ENCODE measurements at regions not wholly inside any gene's neighbourhood (a gene's known extent, or its start where the extent isn't known, plus 50 kb on each side); places are given as distances from the start of the nearest gene placed in this dataset.

DNA sequence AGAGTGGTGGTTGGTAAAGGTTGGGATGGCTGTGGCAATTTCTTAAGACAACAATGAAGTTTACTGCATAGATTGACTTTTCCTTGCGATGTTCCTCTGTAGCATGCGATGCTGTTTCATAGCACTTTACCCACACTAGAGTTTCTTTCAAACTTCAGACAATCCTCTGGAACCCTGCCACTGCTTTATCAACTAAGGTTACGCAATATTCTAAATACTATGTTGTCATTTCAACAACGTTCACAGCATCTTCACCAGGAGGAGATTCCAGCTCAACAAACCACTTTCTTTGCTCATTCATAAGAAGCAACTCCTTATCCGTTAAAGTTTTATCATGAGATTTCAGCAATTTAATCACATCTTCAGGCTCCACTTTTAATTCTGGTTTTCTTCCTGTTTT lies 161.2 kb upstream of the NRSN1 start:
- H3K9me3 ChIP-seq (ENCODE audit: control insufficient read depth in 4 of 4, low read length in 3 of 4) = no peaks in the 10 kb centered on the region
- H3K4me3 ChIP-seq (ENCODE audit: low read depth in 1 of 3, low read length in 3 of 3) = no peak overlapping the region
- WGBS = 64% methylated on average over 5 of the region's 5 CpGs
- H3K4me1 ChIP-seq (ENCODE audit: control insufficient read depth in 4 of 4, insufficient read depth in 4 of 4, low read length in 3 of 4) = no peaks in the 10 kb centered on the region
- H3K27ac ChIP-seq (ENCODE audit: low read depth in 1 of 2, low read length in 2 of 2) = no peak overlapping the region
- no peak for DNase-seq (ENCODE audit: low spot score)
- TF ChIP-seq FOXA2 (IDR thresholded peaks at IDR 0.05) (no peak), JUND (IDR thresholded peaks at IDR 0.05) (no peak), HNF4A (conservative IDR thresholded peaks at IDR 0.05) (no peak), YY1 (IDR thresholded peaks at IDR 0.05) (no peak), FOXA1 (IDR thresholded peaks at IDR 0.05) (no peak), EGR1 (IDR thresholded peaks at IDR 0.05; ENCODE audit: low read depth in 2 of 2) (no peak), HNF4G (IDR thresholded peaks at IDR 0.05) (no peak), RXRA (IDR thresholded peaks at IDR 0.05) (no peak)
- TF ChIP-seq, protein P1, sequence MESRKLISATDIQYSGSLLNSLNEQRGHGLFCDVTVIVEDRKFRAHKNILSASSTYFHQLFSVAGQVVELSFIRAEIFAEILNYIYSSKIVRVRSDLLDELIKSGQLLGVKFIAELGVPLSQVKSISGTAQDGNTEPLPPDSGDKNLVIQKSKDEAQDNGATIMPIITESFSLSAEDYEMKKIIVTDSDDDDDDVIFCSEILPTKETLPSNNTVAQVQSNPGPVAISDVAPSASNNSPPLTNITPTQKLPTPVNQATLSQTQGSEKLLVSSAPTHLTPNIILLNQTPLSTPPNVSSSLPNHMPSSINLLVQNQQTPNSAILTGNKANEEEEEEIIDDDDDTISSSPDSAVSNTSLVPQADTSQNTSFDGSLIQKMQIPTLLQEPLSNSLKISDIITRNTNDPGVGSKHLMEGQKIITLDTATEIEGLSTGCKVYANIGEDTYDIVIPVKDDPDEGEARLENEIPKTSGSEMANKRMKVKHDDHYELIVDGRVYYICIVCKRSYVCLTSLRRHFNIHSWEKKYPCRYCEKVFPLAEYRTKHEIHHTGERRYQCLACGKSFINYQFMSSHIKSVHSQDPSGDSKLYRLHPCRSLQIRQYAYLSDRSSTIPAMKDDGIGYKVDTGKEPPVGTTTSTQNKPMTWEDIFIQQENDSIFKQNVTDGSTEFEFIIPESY (IDR thresholded peaks at IDR 0.05) = no peak
- TF ChIP-seq, protein P2, sequence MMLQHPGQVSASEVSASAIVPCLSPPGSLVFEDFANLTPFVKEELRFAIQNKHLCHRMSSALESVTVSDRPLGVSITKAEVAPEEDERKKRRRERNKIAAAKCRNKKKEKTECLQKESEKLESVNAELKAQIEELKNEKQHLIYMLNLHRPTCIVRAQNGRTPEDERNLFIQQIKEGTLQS (IDR thresholded peaks at IDR 0.05) = no peak
- TF ChIP-seq, protein P3, sequence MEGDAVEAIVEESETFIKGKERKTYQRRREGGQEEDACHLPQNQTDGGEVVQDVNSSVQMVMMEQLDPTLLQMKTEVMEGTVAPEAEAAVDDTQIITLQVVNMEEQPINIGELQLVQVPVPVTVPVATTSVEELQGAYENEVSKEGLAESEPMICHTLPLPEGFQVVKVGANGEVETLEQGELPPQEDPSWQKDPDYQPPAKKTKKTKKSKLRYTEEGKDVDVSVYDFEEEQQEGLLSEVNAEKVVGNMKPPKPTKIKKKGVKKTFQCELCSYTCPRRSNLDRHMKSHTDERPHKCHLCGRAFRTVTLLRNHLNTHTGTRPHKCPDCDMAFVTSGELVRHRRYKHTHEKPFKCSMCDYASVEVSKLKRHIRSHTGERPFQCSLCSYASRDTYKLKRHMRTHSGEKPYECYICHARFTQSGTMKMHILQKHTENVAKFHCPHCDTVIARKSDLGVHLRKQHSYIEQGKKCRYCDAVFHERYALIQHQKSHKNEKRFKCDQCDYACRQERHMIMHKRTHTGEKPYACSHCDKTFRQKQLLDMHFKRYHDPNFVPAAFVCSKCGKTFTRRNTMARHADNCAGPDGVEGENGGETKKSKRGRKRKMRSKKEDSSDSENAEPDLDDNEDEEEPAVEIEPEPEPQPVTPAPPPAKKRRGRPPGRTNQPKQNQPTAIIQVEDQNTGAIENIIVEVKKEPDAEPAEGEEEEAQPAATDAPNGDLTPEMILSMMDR (IDR thresholded peaks at IDR 0.05; ENCODE audit: low read depth, low read length, missing input control) = no peak
- TF ChIP-seq, protein P4, sequence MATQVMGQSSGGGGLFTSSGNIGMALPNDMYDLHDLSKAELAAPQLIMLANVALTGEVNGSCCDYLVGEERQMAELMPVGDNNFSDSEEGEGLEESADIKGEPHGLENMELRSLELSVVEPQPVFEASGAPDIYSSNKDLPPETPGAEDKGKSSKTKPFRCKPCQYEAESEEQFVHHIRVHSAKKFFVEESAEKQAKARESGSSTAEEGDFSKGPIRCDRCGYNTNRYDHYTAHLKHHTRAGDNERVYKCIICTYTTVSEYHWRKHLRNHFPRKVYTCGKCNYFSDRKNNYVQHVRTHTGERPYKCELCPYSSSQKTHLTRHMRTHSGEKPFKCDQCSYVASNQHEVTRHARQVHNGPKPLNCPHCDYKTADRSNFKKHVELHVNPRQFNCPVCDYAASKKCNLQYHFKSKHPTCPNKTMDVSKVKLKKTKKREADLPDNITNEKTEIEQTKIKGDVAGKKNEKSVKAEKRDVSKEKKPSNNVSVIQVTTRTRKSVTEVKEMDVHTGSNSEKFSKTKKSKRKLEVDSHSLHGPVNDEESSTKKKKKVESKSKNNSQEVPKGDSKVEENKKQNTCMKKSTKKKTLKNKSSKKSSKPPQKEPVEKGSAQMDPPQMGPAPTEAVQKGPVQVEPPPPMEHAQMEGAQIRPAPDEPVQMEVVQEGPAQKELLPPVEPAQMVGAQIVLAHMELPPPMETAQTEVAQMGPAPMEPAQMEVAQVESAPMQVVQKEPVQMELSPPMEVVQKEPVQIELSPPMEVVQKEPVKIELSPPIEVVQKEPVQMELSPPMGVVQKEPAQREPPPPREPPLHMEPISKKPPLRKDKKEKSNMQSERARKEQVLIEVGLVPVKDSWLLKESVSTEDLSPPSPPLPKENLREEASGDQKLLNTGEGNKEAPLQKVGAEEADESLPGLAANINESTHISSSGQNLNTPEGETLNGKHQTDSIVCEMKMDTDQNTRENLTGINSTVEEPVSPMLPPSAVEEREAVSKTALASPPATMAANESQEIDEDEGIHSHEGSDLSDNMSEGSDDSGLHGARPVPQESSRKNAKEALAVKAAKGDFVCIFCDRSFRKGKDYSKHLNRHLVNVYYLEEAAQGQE (IDR thresholded peaks at IDR 0.05) = no peak
- H3K36me3 ChIP-seq (ENCODE audit: control insufficient read depth in 4 of 4, insufficient read depth in 3 of 4, low read depth in 1 of 4, low read length in 3 of 4) = no peaks in the 10 kb centered on the region
- no peak overlapping the region for H3K9ac ChIP-seq (ENCODE audit: low read depth in 1 of 2, low read length in 2 of 2)
- H3K27me3 ChIP-seq (ENCODE audit: control insufficient read depth in 4 of 4, insufficient read depth in 4 of 4, low read length in 3 of 4) = no peaks in the 10 kb centered on the region

DNA sequence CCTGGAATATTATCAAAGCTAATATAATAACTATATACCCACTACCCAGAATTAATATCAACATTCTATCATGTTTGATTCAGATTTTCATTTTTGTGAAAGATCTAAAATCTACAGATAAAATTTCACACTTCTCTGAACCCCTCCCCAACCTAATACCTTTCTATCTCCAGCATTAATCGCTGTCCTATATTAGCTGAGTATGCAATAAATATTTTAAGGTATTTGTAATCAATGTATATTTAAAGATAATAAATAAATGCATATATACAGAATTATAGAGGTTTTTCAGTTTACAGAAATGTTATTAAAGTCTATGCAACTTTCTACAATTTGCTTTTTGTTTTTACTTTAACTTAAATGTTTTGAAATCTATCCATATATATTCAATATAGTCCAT lies 156.7 kb upstream of the NRSN1 start:
- TF ChIP-seq NR2F2 (IDR thresholded peaks at IDR 0.05) (no peak), YY1 (IDR thresholded peaks at IDR 0.05) (no peak), FOXA2 (IDR thresholded peaks at IDR 0.05) (no peak), SP1 (IDR thresholded peaks at IDR 0.05) (no peak), TAF1 (conservative IDR thresholded peaks at IDR 0.05) (no peak), RXRA (IDR thresholded peaks at IDR 0.05) (no peak), JUND (IDR thresholded peaks at IDR 0.05) (no peak)
- TF ChIP-seq, protein P2 (IDR thresholded peaks at IDR 0.05) = no peak
- WGBS = 83% methylated on average over 1 of the region's 1 CpG
- H3K4me1 ChIP-seq (ENCODE audit: control insufficient read depth in 4 of 4, insufficient read depth in 4 of 4, low read length in 3 of 4) = no peaks in the 10 kb centered on the region
- no peak overlapping the region for H3K4me3 ChIP-seq (ENCODE audit: low read depth in 1 of 3, low read length in 3 of 3)
- no peaks in the 10 kb centered on the region for H3K36me3 ChIP-seq (ENCODE audit: control insufficient read depth in 4 of 4, insufficient read depth in 3 of 4, low read depth in 1 of 4, low read length in 3 of 4)
- H3K9me3 ChIP-seq (ENCODE audit: control insufficient read depth in 4 of 4, low read length in 3 of 4) = no peaks in the 10 kb centered on the region
- no peak overlapping the region for H3K9ac ChIP-seq (ENCODE audit: low read depth in 1 of 2, low read length in 2 of 2)
- H3K27ac ChIP-seq (ENCODE audit: low read depth in 1 of 2, low read length in 2 of 2) = no peak overlapping the region
- no peak for DNase-seq (ENCODE audit: low spot score)
- no peaks in the 10 kb centered on the region for H3K27me3 ChIP-seq (ENCODE audit: control insufficient read depth in 4 of 4, insufficient read depth in 4 of 4, low read length in 3 of 4)
